Osteoblast (primary cell): ENCODE measurements at regions not wholly inside any gene's neighbourhood (a gene's known extent, or its start where the extent isn't known, plus 50 kb on each side); places are given as distances from the start of the nearest gene placed in this dataset.
"Not testable (repeated sequence)": the region's sequence is repeated elsewhere in the genome, so short reads cannot be mapped to it uniquely, and the experiment has no call there.

Experiments
- DNase-seq: peaks from one replicate; pipeline ENCODE4 v3.0.0; 2011; ENCODE audit warnings: low spot score, mixed read lengths; ENCODE audit not compliant: insufficient read length; ENCODE audit errors: missing footprints
- H2AFZ ChIP-seq: 2 replicates; pipeline ENCODE4 v1.6.0; 2011; ENCODE audit warnings: mild to moderate bottlenecking, low read length
- H3K27ac ChIP-seq: 2 replicates; pipeline ENCODE4 v1.5.1; 2011; ENCODE audit warnings: mild to moderate bottlenecking, low read depth, low read length, moderate library complexity
- H3K27me3 ChIP-seq: 2 replicates; pipeline ENCODE4 v1.6.0; 2012; ENCODE audit warnings: mild to moderate bottlenecking, control low read depth, inconsistent platforms, low read length, moderate library complexity; ENCODE audit not compliant: insufficient read depth
- H3K36me3 ChIP-seq: 2 replicates; pipeline ENCODE4 v1.5.1; 2011; ENCODE audit warnings: mild to moderate bottlenecking, low read length, control low read depth, moderate library complexity; ENCODE audit not compliant: insufficient read depth
- H3K4me1 ChIP-seq: 2 replicates; pipeline ENCODE4 v1.5.1; 2011; ENCODE audit warnings: mild to moderate bottlenecking, low read length, control low read depth, moderate library complexity; ENCODE audit not compliant: insufficient read depth
- H3K4me2 ChIP-seq: 2 replicates; pipeline ENCODE4 v1.6.0; 2011; ENCODE audit warnings: mild to moderate bottlenecking, low read length; ENCODE audit not compliant: insufficient read depth
- H3K4me3 ChIP-seq: fragments of 200-600 bp; sonication (generic); 3 replicates; pipeline ENCODE4 v1.5.1; 2012; ENCODE audit warnings: mild to moderate bottlenecking, low read length, inconsistent platforms; ENCODE audit not compliant: insufficient read depth
- H3K79me2 ChIP-seq: 2 replicates; pipeline ENCODE4 v1.6.0; 2012; ENCODE audit warnings: mild to moderate bottlenecking, low read length, control low read depth, inconsistent platforms; ENCODE audit not compliant: insufficient read depth
- H3K9me3 ChIP-seq: 2 replicates; pipeline ENCODE4 v1.5.1; 2011; ENCODE audit warnings: low read depth, low read length, control low read depth
- H4K20me1 ChIP-seq: 2 replicates; pipeline ENCODE4 v1.6.0; 2012; ENCODE audit warnings: mild to moderate bottlenecking, low read length, control low read depth; ENCODE audit not compliant: insufficient read depth
- CTCF ChIP-seq: IDR thresholded peaks from 2 replicates; pipeline ENCODE4 v1.5.1; 2011; ENCODE audit warnings: mild to moderate bottlenecking, low read depth, low read length, moderate library complexity; ENCODE audit errors: extremely low read depth

- H3K4me1 ChIP-seq, result no peaks in the 10 kb centered on the region
These were observed 55.0 kb upstream of the METRNL start for GRCh38 chr17:83024218-83024971.

GRCh38 chr17:83025636-83026280, 53.7 kb upstream of the METRNL start:
- Histone ChIP-seq H3K4me1 (no peaks in the 10 kb centered on the region), H3K27me3 (no peaks in the 10 kb centered on the region), H3K4me3 (no peak overlapping the region), H3K36me3 (no peaks in the 10 kb centered on the region), H3K79me2 (no peaks in the 10 kb centered on the region), H4K20me1 (no peaks in the 10 kb centered on the region), H2AFZ (no peak overlapping the region), H3K27ac (no peak overlapping the region), H3K9me3 (no peaks in the 10 kb centered on the region), H3K4me2 (no peak overlapping the region)
- TF ChIP-seq CTCF, result no peak
- no peak for DNase-seq

More at GRCh38 chr17:83024218-83024971, 55.0 kb upstream of the METRNL start:
- no peak for TF ChIP-seq CTCF
- Histone ChIP-seq H3K27me3 (no peaks in the 10 kb centered on the region), H2AFZ (no peak overlapping the region), H3K4me2 (no peak overlapping the region), H4K20me1 (no peaks in the 10 kb centered on the region), H3K4me3 (no peak overlapping the region), H3K79me2 (no peaks in the 10 kb centered on the region), H3K27ac (no peak overlapping the region), H3K36me3 (no peaks in the 10 kb centered on the region), H3K9me3 (no peaks in the 10 kb centered on the region)
- no peak for DNase-seq

GRCh38 chr17:83026311-83026811, 53.0 kb upstream of the METRNL start:
- no peak for TF ChIP-seq CTCF

GRCh38 chr17:83026921-83027320, 52.5 kb upstream of the METRNL start:
- not testable (repeated sequence) for DNase-seq, H3K27me3 ChIP-seq, H3K79me2 ChIP-seq, H3K36me3 ChIP-seq, H3K4me1 ChIP-seq, H2AFZ ChIP-seq, H4K20me1 ChIP-seq, H3K4me2 ChIP-seq, H3K9me3 ChIP-seq, H3K4me3 ChIP-seq, H3K27ac ChIP-seq

More at GRCh38 chr17:83026311-83026811, 53.0 kb upstream of the METRNL start:
- Histone ChIP-seq H3K4me1 (no peaks in the 10 kb centered on the region), H3K9me3 (no peaks in the 10 kb centered on the region), H3K4me2 (no peak overlapping the region), H3K36me3 (no peaks in the 10 kb centered on the region), H3K4me3 (no peak overlapping the region), H3K79me2 (no peaks in the 10 kb centered on the region), H4K20me1 (no peaks in the 10 kb centered on the region), H2AFZ (no peak overlapping the region), H3K27ac (no peak overlapping the region), H3K27me3 (no peaks in the 10 kb centered on the region)
- no peak for DNase-seq
